ENCODE measurements at regions not wholly inside any gene's neighbourhood (a gene's known extent, or its start where the extent isn't known, plus 50 kb on each side); places are given as distances from the start of the nearest gene placed in this dataset.

DNA sequence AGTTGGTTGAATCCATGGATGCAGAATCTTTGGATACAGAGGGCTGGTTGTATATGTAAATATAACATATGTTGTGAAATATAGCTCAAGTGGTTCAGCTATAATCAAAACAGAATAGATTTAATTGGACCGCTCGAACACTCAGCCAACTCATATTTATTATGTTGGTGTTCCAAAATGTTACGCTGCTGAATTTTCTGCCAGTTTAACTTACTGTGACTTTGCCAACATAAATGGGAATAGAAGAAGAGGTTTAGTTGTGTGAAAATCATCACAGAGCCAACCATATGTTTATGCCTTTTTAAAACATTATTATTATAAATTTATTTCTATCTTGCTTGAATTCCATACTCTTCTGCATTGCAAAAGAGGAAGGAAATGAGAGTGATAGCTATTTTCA, 178.2 kb upstream of the FBXL7 start:
- H3K9me3 ChIP-seq, result no peaks in the 10 kb centered on the region
- intact Hi-C loops (cut with DNase I), result no loop called here
- no peak for DNase-seq (ENCODE audit: extremely low spot score in 2 of 2)

DNA sequence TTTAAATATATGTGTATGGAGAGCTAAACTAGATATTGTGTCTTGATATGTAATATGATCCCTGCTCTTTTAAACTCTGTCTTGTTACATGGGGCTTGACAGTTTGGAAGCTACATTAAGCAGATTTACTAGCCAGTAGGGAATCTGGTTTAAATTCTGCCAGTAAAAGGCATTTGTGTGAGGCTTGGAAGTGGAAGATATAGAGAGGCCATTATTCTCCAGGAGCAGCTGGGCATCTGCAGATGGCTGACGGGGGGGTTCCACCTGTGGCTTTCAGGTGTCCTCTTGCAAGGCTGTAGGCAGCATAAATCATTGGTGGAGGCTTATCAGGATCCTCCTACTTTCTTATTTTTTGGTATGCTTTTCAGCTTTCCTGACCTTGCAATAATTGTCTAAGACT, 179.1 kb upstream of the FBXL7 start:
- no peaks in the 10 kb centered on the region for H3K27me3 ChIP-seq
- intact Hi-C loops (cut with DNase I), result no loop called here
- TF ChIP-seq, protein P1, sequence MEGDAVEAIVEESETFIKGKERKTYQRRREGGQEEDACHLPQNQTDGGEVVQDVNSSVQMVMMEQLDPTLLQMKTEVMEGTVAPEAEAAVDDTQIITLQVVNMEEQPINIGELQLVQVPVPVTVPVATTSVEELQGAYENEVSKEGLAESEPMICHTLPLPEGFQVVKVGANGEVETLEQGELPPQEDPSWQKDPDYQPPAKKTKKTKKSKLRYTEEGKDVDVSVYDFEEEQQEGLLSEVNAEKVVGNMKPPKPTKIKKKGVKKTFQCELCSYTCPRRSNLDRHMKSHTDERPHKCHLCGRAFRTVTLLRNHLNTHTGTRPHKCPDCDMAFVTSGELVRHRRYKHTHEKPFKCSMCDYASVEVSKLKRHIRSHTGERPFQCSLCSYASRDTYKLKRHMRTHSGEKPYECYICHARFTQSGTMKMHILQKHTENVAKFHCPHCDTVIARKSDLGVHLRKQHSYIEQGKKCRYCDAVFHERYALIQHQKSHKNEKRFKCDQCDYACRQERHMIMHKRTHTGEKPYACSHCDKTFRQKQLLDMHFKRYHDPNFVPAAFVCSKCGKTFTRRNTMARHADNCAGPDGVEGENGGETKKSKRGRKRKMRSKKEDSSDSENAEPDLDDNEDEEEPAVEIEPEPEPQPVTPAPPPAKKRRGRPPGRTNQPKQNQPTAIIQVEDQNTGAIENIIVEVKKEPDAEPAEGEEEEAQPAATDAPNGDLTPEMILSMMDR (IDR thresholded peaks at IDR 0.05), result no peak
- no peak for TF ChIP-seq POLR2A (IDR thresholded peaks at IDR 0.05)
- TF ChIP-seq POLR2AphosphoS5 (IDR thresholded peaks at IDR 0.05; ENCODE audit: insufficient read depth in 1 of 2, low read depth in 1 of 2), result no peak

More for the DNA sequence above, 178.2 kb upstream of the FBXL7 start:
- H3K4me1 ChIP-seq, result no peaks in the 10 kb centered on the region
- TF ChIP-seq POLR2A (IDR thresholded peaks at IDR 0.05), result no peak
- TF ChIP-seq, protein P1 (IDR thresholded peaks at IDR 0.05), result no peak
- TF ChIP-seq POLR2AphosphoS5 (IDR thresholded peaks at IDR 0.05; ENCODE audit: insufficient read depth in 1 of 2, low read depth in 1 of 2), result no peak
- H3K27me3 ChIP-seq, result no peaks in the 10 kb centered on the region
- no peaks in the 10 kb centered on the region for H3K36me3 ChIP-seq
- H3K4me3 ChIP-seq, result no peak overlapping the region
- H3K27ac ChIP-seq, result no peak overlapping the region

DNA sequence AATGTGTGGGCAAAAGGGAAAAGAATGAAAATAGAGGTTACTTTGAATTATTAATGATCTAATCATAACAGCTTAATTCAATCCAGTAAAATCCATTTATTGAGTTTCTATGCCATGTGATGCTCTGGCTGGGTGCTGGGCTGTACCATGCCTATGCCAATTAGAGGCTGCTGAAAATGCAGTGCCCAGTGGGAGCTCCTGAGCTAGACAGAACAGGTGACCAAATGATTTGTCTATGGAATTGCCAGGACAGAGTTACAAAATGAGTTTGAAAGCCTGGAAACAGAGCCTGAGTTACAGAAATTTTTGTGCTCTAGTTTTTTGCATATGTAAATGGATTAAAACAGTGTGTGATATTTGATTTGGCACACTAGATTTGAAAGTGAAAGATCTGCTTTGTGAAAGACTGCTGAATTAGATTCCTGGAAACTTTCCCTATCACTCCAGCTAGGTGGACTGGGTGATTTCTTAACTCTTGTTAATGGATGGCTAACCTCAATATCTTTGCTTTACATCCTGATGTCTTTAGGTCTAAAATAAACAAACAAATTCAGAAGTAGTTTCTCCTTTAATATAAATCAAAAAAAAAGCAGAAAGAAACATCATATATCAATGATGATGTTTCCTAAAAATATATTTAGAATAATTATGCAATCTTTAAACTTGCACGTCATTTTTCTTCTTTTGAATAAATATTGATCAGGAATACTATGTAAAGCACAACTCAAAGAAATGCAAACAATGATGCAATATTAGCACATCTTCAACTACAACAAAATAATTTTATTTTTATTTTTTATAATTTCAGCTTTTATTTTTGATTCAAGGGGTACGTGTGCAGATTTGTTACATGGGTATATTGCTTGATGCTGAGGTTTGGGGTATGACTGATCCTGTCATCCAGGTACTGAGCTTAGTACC, 194.8 kb upstream of the FBXL7 start:
- DNase-seq (ENCODE audit: extremely low spot score in 2 of 2), result no peak
- Histone ChIP-seq H3K4me3 (no peak overlapping the region), H3K36me3 (no peaks in the 10 kb centered on the region), H3K27me3 (no peaks in the 10 kb centered on the region), H3K27ac (no peak overlapping the region), H3K9me3 (no peaks in the 10 kb centered on the region), H3K4me1 (no peaks in the 10 kb centered on the region)
- TF ChIP-seq POLR2AphosphoS5 (IDR thresholded peaks at IDR 0.05; ENCODE audit: insufficient read depth in 1 of 2, low read depth in 1 of 2), result no peak
- TF ChIP-seq, protein P1 (IDR thresholded peaks at IDR 0.05), result no peak
- TF ChIP-seq POLR2A (IDR thresholded peaks at IDR 0.05), result no peak
- intact Hi-C loops (cut with DNase I), result no loop called here

More for the DNA sequence above, 179.1 kb upstream of the FBXL7 start:
- Histone ChIP-seq H3K4me3 (no peak overlapping the region), H3K27ac (no peak overlapping the region), H3K9me3 (no peaks in the 10 kb centered on the region), H3K4me1 (no peaks in the 10 kb centered on the region), H3K36me3 (no peaks in the 10 kb centered on the region)
- DNase-seq (ENCODE audit: extremely low spot score in 2 of 2), result no peak

DNA sequence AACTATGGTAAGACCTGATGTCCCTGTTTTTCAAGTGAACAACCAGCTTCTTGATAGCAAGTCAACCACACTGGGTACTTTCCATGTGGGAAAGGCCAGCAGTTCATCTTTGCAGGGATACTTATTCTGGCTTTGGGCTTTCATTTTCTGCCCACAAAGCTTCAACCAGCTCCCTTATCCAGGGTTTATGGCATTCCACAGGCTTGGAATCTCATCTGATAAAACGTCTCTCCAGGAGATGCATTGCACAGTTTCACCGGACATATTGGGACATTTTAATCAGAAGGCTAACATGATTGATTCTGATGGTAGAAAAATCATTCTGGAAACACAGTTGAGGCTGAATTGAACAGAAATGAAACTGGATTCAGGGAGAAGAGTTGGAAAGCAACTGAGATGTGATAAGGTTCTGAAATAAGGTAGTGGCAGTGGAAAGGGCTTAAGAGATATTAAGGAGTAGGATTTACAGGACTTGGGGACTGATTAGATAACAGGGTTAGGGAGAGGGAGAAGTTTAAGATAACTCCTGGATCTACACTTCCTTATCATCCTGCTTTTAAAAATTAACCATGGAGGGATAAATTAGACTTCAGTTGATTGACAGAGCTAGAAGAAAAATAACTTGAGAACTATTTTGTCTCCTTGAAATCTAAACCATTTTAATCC, 195.8 kb upstream of the FBXL7 start:
- TF ChIP-seq POLR2A (IDR thresholded peaks at IDR 0.05) (no peak), POLR2AphosphoS5 (IDR thresholded peaks at IDR 0.05; ENCODE audit: insufficient read depth in 1 of 2, low read depth in 1 of 2) (no peak)
- TF ChIP-seq, protein P1 (IDR thresholded peaks at IDR 0.05), result no peak
- intact Hi-C loops (cut with DNase I), result no loop called here
- Histone ChIP-seq H3K4me1 (no peaks in the 10 kb centered on the region), H3K27ac (no peak overlapping the region), H3K36me3 (no peaks in the 10 kb centered on the region), H3K9me3 (no peaks in the 10 kb centered on the region), H3K27me3 (no peaks in the 10 kb centered on the region), H3K4me3 (no peak overlapping the region)
- DNase-seq (ENCODE audit: extremely low spot score in 2 of 2), result no peak

All from vagina (tissue), 2 donors.